ENCODE measurements at regions not wholly inside any gene's neighbourhood (a gene's known extent, or its start where the extent isn't known, plus 50 kb on each side); places are given as distances from the start of the nearest gene placed in this dataset.

- TF ChIP-seq CTCF (tag by site-specific recombination; IDR thresholded peaks at IDR 0.05) (no peak), ZBTB49 (tag by site-specific recombination; IDR thresholded peaks at IDR 0.05; ENCODE audit: low read depth) (no peak), ZNF585B (tag by site-specific recombination; IDR thresholded peaks at IDR 0.05) (no peak), KLF10 (tag by site-specific recombination; IDR thresholded peaks at IDR 0.05) (no peak)
Measured at GRCh38 chr11:131070365-131070764, 154.1 kb upstream of the SNX19 start.

Measured in HEK293 (cell line).